ENCODE measurements at regions not wholly inside any gene's neighbourhood (a gene's known extent, or its start where the extent isn't known, plus 50 kb on each side); places are given as distances from the start of the nearest gene placed in this dataset.
"Not testable (repeated sequence)": the region's sequence is repeated elsewhere in the genome, so short reads cannot be mapped to it uniquely, and the experiment has no call there.

GRCh38 chr2:114018464-114018863 is 128.6 kb downstream of the ACTR3 start:
- not testable (repeated sequence) for DNase-seq

- DNase-seq = no peak
These were observed 130.8 kb downstream of the ACTR3 start for GRCh38 chr2:114020668-114021067.

- no peak for DNase-seq
These were observed 132.6 kb downstream of the ACTR3 start for GRCh38 chr2:114022360-114023085.

- DNase-seq = no peak
These were observed 134.4 kb downstream of the ACTR3 start for GRCh38 chr2:114024326-114024725.

- no peak for DNase-seq
These were observed 135.1 kb downstream of the ACTR3 start for GRCh38 chr2:114025030-114025429.

GRCh38 chr2:114027437-114027836 is 137.5 kb downstream of the ACTR3 start:
- no peak for DNase-seq

GRCh38 chr2:114031605-114032505 is 142.0 kb downstream of the ACTR3 start:
- no peak for DNase-seq

GRCh38 chr2:114032705-114033104 is 142.8 kb downstream of the ACTR3 start:
- DNase-seq = no peak

GRCh38 chr2:114034742-114035141 is 144.9 kb downstream of the ACTR3 start:
- no peak for DNase-seq

- DNase-seq = no peak
These were observed 148.8 kb downstream of the ACTR3 start for GRCh38 chr2:114038710-114039109.

- no peak for DNase-seq
These were observed 149.8 kb downstream of the ACTR3 start for GRCh38 chr2:114039677-114040076.

GRCh38 chr2:114040826-114041225 is 150.9 kb downstream of the ACTR3 start:
- DNase-seq = no peak

GRCh38 chr2:114044985-114045384 is 155.1 kb downstream of the ACTR3 start:
- no peak for DNase-seq

- no peak for DNase-seq
These were observed 156.5 kb downstream of the ACTR3 start for GRCh38 chr2:114046373-114046772.

- DNase-seq = no peak
These were observed 157.1 kb downstream of the ACTR3 start for GRCh38 chr2:114046866-114047435.

GRCh38 chr2:114049280-114049679 is 159.4 kb downstream of the ACTR3 start:
- DNase-seq = no peak

- DNase-seq = no peak
These were observed 159.9 kb downstream of the ACTR3 start for GRCh38 chr2:114049826-114050225.

- DNase-seq = no peak
These were observed 166.6 kb downstream of the ACTR3 start for GRCh38 chr2:114056294-114057143.

GRCh38 chr2:114057638-114058037 is 167.7 kb downstream of the ACTR3 start:
- no peak for DNase-seq

GRCh38 chr2:114061566-114062098 is 171.7 kb downstream of the ACTR3 start:
- DNase-seq = no peak

- no peak for DNase-seq
These were observed 173.5 kb downstream of the ACTR3 start for GRCh38 chr2:114063346-114063745.

- DNase-seq = no peak
These were observed 175.8 kb downstream of the ACTR3 start for GRCh38 chr2:114065731-114066130.
